ENCODE measurements at regions not wholly inside any gene's neighbourhood (a gene's known extent, or its start where the extent isn't known, plus 50 kb on each side); places are given as distances from the start of the nearest gene placed in this dataset.
"Not testable (repeated sequence)": the region's sequence is repeated elsewhere in the genome, so short reads cannot be mapped to it uniquely, and the experiment has no call there.

DNA sequence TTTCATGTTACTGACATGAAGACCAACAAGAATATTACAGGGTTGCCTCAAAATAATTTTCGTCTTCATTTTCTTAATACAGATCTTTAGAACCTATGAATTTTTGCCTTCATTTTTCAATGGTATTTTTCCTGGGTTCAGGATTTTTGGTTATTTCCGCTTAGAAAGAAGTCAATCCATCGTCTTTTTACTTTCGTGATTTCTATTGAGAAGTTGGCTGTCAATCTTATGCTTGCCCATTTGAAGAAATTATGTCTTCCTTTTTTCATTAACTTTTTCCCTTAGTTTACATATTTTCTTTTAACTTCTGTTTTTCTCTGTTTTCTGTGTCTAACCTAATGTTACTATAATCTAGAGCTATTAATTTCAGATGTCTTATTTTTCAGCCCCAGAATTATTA is 868.9 kb upstream of the SLC10A2 start:
- no peak for DNase-seq (ENCODE audit: low read depth, low spot score)

DNA sequence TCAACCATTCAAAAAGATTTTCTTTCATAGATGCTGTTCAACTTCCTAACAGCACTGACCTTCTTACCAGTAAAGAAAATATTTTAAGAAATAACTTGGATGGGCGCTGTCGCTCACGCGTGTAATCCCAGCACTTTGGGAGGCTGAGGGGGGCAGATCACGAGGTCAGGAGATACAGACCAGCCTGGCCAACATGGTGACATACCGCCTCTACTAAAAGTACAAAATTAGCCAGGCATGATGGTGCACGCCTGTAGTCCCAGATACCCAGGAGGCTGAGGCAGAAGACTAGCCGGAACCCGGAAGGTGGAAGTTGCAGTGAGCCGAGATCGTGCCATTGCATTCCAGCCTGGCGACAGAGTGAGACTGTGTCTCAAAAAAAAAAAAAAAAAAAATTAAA is 865.7 kb upstream of the SLC10A2 start:
- DNase-seq (ENCODE audit: low read depth, low spot score): no peak

DNA sequence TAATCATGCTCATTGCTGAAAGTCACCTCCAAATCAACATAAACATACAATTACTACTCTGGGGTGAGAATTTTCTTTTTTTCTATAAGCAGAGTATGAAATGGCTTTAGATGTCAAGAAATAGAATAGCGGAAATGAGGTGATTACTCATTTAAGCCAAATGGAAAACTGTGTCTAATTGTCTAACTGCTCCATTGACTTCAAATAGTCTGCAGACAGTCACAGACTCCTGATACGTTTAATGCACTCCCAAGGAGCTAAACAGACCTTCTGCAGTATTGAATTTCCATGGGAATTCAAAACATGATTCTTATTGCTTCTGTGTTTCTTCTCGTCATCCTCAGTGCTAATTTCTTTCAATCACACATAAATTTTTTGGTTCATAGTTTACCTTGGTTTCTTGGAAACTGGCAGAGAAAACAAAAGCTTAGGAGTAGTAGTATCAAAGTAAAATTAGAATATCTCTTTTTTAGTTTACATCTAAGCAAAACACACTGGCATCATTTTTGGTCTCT is 865.2 kb upstream of the SLC10A2 start:
- DNase-seq (ENCODE audit: low read depth, low spot score): no peak

DNA sequence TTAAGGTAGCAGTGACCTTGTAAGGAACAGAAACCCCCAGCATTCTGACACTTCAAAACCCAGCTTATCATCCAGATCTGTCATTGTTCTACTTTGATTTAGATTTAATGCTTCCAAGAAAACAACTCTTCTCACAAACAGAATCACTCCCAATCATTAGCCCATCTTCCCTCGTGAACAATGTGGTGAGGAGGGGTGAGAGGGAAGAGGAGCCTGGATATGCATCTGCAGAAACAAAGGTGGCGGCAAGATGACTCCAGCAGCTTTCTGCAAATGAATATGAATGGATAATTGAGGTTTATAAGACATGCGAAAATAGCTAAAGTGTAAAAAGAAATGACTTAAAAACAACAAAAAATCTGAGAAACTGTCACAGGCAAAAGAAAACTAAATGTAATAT is 859.9 kb upstream of the SLC10A2 start:
- DNase-seq (ENCODE audit: low read depth, low spot score): no peak

DNA sequence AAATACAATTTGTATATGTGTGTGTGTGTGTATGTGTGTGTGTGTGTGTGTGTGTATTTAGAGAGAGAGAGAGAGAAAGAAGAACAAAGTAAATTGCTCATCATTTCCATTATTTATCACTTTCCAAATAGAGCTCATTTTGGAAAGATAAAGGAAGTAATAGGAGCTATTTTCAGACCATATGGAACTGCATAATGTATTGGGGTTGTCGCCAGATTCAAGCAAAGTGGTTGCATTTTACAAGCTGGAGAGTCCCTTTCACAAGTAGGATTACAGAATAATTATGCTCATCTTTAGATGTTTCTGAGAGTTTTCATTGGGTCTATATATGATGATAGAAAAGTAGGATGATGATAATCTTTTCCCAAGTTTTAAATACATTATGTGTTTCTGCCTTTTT is 842.7 kb upstream of the SLC10A2 start:
- DNase-seq (ENCODE audit: low read depth, low spot score): no peak

DNA sequence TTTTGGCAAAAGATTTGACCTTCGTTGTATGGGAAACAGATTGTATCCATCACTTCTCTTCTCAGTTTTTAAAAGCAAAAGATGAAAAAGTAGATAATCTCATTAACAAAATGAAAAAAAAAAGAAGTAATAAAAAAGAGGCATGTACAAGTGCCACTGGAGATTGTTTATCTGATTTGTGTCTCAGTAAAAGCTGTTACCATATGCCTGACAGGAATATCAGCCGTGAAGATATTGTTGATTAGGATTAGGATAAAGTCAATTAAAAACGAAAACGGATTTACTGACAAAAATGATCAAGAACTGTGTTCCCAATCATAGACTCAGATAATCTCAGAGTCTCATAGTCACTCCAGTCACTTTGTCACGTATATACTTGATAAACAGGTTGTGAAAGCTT is 842.1 kb upstream of the SLC10A2 start:
- no peak for DNase-seq (ENCODE audit: low read depth, low spot score)

DNA sequence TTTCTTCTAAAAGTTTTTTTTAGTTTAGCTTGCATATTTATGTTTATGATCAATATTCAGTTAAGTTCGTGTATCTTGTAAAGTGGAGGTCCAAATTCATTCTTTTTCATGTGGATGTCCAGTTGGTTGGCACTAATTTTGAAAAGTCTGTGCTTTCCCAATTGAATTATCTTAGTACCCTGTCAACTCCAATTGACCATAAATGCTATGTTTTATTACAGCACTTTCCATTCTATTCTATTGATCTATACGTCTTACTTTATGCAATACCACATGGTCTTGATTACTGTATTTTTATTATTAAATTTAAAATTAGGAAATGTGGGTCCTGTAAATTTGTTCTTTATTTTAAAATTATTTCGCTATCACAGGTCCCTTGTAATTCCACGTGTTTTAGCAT is 837.6 kb upstream of the SLC10A2 start:
- no peak for DNase-seq (ENCODE audit: low read depth, low spot score)

DNA sequence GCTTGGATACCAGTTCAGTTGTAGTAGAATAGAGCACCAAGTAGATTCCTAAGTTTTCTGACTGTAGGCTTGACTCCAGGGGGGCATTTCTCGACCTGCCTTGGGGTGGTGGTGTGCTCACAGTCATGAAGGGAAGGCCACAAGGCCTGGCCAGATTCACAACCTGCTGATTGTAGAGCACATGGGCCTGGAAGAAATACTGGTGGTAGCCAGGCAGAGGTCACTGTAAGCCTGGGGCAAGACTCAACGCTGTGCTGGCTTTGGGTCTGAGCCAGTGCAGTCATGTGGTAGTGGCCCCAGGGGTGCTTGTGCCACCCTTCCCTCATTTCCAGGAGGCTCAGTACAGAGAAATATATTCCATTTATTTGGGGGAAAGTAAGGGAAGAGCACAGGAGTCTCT is 832.3 kb upstream of the SLC10A2 start:
- DNase-seq (ENCODE audit: low read depth, low spot score): no peak

DNA sequence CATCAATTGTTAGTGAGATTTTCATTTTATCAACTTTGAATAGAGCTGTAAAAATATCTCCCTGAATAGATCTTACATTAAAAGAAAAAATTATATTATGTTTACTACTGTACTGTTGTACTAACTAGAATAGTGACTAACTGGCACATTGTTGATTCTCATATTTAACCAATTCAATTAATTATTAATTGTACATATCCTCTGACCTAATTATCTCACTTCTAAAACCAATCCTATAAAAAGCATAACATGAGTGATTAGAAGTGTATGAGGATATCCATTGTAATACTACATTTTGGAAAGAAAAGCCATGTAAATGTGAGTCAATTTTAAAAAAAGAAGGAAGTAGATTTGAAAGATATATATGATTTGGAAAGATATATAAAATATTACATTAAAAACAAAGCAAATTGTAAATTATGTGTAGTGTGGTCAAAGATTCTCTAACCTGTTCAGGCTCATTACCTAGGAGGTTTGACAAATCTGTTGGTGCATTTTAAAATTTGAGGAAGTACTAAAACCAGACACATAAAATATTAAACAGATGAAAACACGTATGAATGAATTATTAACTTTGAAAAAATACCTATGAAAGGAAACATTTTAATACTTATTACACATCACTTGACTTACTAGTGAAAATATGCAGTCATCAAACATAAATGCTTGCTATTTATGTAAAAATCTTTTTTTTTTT is 829.8 kb upstream of the SLC10A2 start:
- no peak for DNase-seq (ENCODE audit: low read depth, low spot score)

DNA sequence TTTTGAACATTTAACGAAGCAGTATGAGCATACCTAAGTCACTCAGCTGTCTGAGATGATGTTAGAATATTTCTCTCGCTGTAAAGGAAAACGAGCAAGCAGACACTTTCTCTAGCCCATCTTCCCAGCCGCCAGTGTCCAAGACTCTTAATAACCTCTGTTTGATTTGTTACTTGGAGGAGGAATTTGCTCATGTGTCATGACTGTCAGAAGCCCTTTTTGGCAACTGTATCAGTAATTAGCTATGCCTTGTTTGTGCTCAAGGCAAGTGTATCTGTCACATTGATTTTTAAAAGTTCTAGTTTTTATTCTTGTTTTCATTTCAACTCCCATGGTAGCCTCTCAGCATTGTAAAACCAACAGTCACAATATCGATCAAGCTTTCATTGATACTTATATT is 828.4 kb upstream of the SLC10A2 start:
- no peak for DNase-seq (ENCODE audit: low read depth, low spot score)

DNA sequence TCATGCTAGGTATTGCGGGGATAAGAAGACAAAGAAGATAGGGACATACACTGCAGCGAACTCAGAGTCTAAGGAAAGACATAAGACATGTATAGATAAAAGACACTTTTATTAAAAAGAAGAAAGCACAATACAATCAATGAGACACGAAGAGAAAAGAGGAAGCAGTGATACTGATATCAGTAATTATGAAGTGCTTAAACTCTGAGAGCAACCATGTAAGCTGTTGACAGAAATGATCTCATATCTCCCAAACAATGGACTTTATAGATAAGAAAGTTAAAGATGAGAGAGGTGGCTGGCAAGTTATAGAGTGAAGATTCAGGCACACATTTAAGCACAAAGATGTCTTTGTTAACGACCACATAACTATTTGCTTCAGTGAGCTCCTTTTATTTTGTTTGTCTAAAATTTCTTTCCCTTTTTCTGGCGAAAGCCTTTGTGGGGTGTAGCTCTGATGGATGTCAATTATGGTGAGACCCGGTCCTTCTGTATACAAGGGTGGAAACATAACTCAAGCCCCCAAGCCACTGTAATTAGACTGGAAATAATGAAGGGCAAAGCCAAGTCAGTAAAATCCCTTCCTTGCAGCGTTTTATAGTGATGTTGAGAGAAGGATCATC is 818.0 kb upstream of the SLC10A2 start:
- DNase-seq (ENCODE audit: low read depth, low spot score): no peak

GRCh38 chr13:103883698-103884097 is 817.5 kb upstream of the SLC10A2 start:
- no peak for DNase-seq (ENCODE audit: low read depth, low spot score)

GRCh38 chr13:103883164-103883563 is 816.9 kb upstream of the SLC10A2 start:
- DNase-seq (ENCODE audit: low read depth, low spot score): no peak

- not testable (repeated sequence) for DNase-seq (ENCODE audit: low read depth, low spot score)
Measured at GRCh38 chr13:103880146-103880545, 813.9 kb upstream of the SLC10A2 start.

DNA sequence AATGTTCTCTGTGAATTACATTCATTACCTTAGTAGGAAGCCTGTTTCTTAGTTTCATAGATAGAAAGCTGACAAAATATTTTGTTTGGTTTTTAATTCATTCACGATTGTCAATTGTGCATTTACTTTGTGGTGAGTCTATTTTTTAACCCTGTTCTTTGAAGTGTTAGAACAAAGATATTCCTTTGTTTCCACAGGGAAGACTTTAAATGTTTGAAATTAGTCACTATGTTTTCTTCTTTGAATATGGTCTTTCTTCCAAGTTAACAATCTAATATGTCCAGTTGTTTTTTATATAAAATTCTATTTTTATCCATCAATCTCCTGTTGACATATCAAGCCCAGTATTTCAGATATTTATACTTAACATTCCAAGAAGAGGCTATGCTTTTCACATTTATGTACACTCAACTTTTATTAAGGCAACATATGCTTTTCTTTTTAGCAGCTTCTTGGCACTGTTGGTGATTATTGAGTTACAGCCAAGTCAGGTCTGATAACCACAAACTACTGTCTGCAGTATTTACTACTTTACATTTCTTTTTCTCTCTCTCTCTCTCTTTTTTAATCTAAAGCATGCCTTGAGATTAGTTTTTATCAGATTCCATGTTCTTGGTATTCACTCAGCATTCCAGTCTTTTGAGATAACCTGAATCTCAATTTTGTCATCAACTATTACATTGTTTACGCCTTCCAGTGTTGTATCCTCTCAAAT is 812.8 kb upstream of the SLC10A2 start:
- no peak for DNase-seq (ENCODE audit: low read depth, low spot score)

DNA sequence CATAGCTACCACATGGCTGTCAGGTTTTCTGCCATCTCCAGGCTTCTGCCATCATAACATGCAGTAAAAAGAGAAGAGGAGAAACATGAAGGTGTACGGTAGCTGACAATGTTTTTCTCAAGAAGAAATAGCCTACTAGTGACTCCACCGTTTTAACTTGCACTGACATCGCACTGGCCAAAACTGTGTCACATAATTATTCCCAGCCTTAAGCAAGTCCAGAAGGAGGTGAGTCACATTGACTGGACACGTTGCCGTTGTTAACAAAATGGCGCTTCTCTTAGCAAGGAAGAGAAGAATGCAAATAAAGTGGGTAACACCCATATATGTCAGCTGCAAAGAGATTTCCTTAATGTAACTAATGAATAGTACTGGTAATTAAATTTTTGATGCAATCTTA is 810.4 kb upstream of the SLC10A2 start:
- no peak for DNase-seq (ENCODE audit: low read depth, low spot score)

GRCh38 chr13:103873725-103874124 is 807.5 kb upstream of the SLC10A2 start:
- DNase-seq (ENCODE audit: low read depth, low spot score): no peak

DNA sequence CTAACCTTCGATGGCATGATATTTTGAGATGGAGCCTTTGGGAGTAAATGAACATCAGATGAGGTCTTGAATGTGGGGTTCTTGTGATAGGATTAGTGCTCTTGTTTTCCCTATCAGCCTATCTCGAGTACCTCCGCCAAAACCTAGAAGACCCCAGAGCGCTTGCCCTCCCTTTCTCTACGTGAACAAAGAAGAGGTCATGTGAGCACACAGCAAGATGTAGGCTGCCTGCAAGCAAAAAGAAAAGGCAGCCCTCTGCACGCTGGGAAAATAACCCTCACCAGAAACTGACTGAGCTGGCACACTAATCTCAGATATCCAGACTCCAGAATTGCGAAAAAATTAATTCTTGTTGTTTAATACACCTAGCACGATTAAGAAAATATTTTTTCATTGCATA is 799.8 kb upstream of the SLC10A2 start:
- no peak for DNase-seq (ENCODE audit: low read depth, low spot score)

DNA sequence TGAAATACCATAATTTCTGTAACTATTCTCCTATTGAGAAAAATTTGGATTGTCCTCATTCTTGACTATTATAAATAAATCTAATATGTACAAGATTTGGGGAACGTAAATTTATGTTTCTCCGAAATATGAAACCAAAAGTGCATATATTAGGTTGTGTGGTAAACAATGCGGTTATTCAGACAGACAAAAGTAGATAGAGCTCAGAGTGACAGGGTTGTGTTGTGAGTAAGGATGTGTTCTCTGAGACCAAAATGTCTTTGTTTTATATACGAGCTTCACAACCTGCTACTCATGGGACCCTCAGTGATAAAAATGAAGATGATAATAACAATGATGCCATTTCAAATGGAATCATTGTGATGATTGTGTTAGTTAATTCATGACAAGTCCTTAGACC is 796.3 kb upstream of the SLC10A2 start:
- DNase-seq (ENCODE audit: low read depth, low spot score): no peak

GRCh38 chr13:103859952-103860351 is 793.7 kb upstream of the SLC10A2 start:
- DNase-seq (ENCODE audit: low read depth, low spot score): no peak

GRCh38 chr13:103852036-103852435 is 785.8 kb upstream of the SLC10A2 start:
- DNase-seq (ENCODE audit: low read depth, low spot score): no peak

GRCh38 chr13:103844471-103844870 is 778.3 kb upstream of the SLC10A2 start:
- no peak for DNase-seq (ENCODE audit: low read depth, low spot score)

DNA sequence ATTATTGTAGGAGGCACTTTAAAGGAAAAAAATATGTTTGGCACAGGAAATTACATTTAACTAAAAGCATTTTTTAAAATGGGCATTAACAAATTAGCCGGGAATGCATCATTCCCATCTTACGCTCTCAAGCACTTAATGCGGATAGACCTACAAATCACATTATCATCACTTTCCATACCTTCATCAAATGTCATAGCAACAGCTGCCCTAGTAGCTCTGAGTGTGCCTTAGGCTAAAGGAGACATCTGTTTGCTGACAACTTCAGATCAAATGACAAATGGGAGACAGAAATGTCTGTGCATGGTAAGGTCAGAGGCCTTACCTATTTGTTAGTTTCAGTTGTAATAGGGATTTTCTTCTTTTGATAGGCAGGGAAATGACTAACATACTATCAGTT is 773.2 kb upstream of the SLC10A2 start:
- no peak for DNase-seq (ENCODE audit: low read depth, low spot score)

Data from activated naive CD8-positive, alpha-beta T cell treated with anti-CD3 and anti-CD28 coated beads, Interleukin-2, amount 50 U/mL, for 16 hours (primary cell).